ENCODE measurements at regions not wholly inside any gene's neighbourhood (a gene's known extent, or its start where the extent isn't known, plus 50 kb on each side); places are given as distances from the start of the nearest gene placed in this dataset.

DNA sequence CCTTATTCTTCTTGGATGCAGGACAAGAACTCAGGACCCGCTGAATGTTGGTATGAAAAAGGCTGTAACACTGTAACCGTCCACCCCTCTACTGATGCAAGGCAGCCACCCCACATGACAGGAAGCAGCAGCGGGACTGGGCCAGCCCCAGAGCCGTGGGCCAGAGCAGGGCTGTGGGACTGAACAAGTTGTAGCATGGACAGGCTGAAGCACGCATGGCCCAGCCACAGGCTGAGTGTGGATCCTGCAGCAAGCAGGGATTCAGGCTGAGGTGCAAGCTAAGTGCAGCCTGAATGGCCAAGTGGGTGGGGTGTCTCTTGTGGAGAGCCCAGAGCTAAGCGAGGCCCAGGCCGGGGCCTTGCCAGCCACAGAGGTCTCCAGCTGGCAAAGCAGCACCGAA is 632.2 kb downstream of the SPOCK3 start:
- Mint-ChIP-seq H3K36me3 (ENCODE audit: low read depth) (no peaks in the 10 kb centered on the region), H3K4me1 (no peaks in the 10 kb centered on the region), H3K27me3 (ENCODE audit: low read depth) (peaks cover 2% of the 10 kb centered on the region), H3K27ac (no peak overlapping the region), H3K9me3 (no peaks in the 10 kb centered on the region), H3K4me3 (no peak overlapping the region)
- TF ChIP-seq, protein P1, sequence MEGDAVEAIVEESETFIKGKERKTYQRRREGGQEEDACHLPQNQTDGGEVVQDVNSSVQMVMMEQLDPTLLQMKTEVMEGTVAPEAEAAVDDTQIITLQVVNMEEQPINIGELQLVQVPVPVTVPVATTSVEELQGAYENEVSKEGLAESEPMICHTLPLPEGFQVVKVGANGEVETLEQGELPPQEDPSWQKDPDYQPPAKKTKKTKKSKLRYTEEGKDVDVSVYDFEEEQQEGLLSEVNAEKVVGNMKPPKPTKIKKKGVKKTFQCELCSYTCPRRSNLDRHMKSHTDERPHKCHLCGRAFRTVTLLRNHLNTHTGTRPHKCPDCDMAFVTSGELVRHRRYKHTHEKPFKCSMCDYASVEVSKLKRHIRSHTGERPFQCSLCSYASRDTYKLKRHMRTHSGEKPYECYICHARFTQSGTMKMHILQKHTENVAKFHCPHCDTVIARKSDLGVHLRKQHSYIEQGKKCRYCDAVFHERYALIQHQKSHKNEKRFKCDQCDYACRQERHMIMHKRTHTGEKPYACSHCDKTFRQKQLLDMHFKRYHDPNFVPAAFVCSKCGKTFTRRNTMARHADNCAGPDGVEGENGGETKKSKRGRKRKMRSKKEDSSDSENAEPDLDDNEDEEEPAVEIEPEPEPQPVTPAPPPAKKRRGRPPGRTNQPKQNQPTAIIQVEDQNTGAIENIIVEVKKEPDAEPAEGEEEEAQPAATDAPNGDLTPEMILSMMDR (IDR thresholded peaks at IDR 0.05; ENCODE audit: unreplicated experiment in 3 of 3): no peak

DNA sequence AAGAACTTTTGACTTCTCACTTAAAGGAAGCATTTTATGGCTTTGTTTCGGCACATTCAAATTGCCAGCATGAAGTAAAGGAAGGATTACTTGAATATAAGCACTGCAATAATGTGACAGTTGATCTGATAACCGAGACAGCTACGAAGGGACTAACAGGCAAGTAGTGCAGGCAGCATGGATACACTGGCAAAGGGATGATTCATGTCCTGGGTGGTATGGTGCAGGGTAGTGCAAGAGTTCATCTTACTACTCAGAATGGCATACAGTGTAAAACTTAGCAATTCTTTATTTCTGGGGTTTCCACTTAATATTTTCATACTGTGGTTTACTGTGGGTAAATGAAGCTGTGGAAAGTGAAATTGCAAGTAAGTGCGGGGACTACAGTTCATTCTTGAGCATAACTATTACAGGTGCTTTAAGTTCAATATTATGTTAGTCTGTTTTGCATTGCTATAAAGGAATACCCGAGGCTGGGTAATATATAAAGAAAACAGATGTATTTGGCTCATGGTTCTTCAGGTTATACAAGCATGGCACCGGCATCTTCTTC is 611.8 kb downstream of the SPOCK3 start:
- peaks cover 4% of the 10 kb centered on the region for H3K9me3 Mint-ChIP-seq
- H3K27ac Mint-ChIP-seq: no peak overlapping the region
- no peak overlapping the region for H3K4me3 Mint-ChIP-seq
- H3K27me3 Mint-ChIP-seq (ENCODE audit: low read depth): no peaks in the 10 kb centered on the region
- TF ChIP-seq, protein P1 (IDR thresholded peaks at IDR 0.05; ENCODE audit: unreplicated experiment in 3 of 3): no peak
- no peaks in the 10 kb centered on the region for H3K4me1 Mint-ChIP-seq
- H3K36me3 Mint-ChIP-seq (ENCODE audit: low read depth): no peaks in the 10 kb centered on the region

DNA sequence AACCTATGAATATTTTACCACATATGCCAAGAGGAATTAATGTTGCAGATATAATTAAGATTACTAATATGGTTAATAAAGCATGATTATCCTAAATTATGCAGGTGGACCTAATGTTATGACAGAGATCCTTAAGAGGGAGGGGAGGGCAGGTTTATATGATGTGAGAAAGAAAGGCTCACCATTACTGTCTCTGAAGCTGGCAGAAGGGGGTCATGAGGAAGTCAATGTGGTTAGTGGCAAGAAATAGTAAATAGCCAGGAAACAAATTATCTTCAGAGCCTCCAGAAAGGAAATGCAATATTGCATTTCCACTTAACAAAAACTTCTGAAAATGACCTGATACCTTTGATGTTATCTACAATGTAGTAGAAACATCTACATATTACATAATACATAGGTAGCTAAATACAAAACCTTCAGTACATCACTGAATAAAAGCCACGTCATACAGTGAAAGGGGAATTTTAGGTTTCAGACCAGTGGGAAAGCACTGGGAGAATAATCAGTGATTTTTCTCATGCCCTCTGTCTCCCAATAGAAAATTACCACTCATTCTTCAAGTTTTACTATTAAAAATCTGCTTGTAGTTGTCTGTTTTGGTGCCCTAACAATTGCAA is 609.2 kb downstream of the SPOCK3 start:
- Mint-ChIP-seq H3K27me3 (ENCODE audit: low read depth) (no peaks in the 10 kb centered on the region), H3K4me3 (no peak overlapping the region), H3K9me3 (peaks cover 2% of the 10 kb centered on the region), H3K4me1 (no peaks in the 10 kb centered on the region), H3K27ac (no peak overlapping the region), H3K36me3 (ENCODE audit: low read depth) (no peaks in the 10 kb centered on the region)
- TF ChIP-seq, protein P1 (IDR thresholded peaks at IDR 0.05; ENCODE audit: unreplicated experiment in 3 of 3): no peak

DNA sequence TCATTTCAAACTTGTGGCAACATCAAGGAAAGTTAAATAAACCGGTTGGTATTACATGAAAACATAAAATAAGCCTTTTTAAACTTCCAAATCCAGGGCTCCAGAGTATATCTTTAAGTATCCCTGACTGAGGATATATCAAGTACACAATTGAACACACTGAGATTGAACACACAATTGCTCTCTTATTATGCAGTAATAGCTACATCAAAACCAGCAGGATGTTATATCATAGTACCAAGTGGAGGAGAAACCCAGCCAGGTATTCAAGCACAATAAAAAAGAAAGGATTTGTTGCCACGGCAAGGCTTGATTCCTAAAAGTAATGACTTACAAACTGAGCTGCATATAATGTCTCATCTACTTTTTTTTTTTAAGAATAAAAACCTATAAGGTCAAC is 605.8 kb downstream of the SPOCK3 start:
- TF ChIP-seq, protein P1 (IDR thresholded peaks at IDR 0.05; ENCODE audit: unreplicated experiment in 3 of 3): no peak
- H3K27me3 Mint-ChIP-seq (ENCODE audit: low read depth): no peaks in the 10 kb centered on the region
- no peak overlapping the region for H3K4me3 Mint-ChIP-seq
- H3K4me1 Mint-ChIP-seq: no peaks in the 10 kb centered on the region
- H3K36me3 Mint-ChIP-seq (ENCODE audit: low read depth): no peaks in the 10 kb centered on the region
- H3K9me3 Mint-ChIP-seq: peaks cover 2% of the 10 kb centered on the region
- no peak overlapping the region for H3K27ac Mint-ChIP-seq

- peaks cover 5% of the 10 kb centered on the region for H3K36me3 Mint-ChIP-seq (ENCODE audit: low read depth)
- H3K9me3 Mint-ChIP-seq: peaks cover 11% of the 10 kb centered on the region
- no peak overlapping the region for H3K4me3 Mint-ChIP-seq
- no peaks in the 10 kb centered on the region for H3K27me3 Mint-ChIP-seq (ENCODE audit: low read depth)
- no peak overlapping the region for H3K27ac Mint-ChIP-seq
- no peaks in the 10 kb centered on the region for H3K4me1 Mint-ChIP-seq
- TF ChIP-seq, protein P1 (IDR thresholded peaks at IDR 0.05; ENCODE audit: unreplicated experiment in 3 of 3): no peak
Measured at GRCh38 chr4:166635367-166635766, 598.9 kb downstream of the SPOCK3 start.

GRCh38 chr4:166637816-166638215 is 596.5 kb downstream of the SPOCK3 start:
- no peak overlapping the region for H3K27ac Mint-ChIP-seq
- TF ChIP-seq, protein P1 (IDR thresholded peaks at IDR 0.05; ENCODE audit: unreplicated experiment in 3 of 3): no peak
- peaks cover 5% of the 10 kb centered on the region for H3K36me3 Mint-ChIP-seq (ENCODE audit: low read depth)
- no peaks in the 10 kb centered on the region for H3K27me3 Mint-ChIP-seq (ENCODE audit: low read depth)
- H3K4me3 Mint-ChIP-seq: no peak overlapping the region
- peaks cover 11% of the 10 kb centered on the region for H3K9me3 Mint-ChIP-seq
- H3K4me1 Mint-ChIP-seq: no peaks in the 10 kb centered on the region
